ENCODE measurements at regions not wholly inside any gene's neighbourhood (a gene's known extent, or its start where the extent isn't known, plus 50 kb on each side); places are given as distances from the start of the nearest gene placed in this dataset.
"Not testable (repeated sequence)": the region's sequence is repeated elsewhere in the genome, so short reads cannot be mapped to it uniquely, and the experiment has no call there.

DNA sequence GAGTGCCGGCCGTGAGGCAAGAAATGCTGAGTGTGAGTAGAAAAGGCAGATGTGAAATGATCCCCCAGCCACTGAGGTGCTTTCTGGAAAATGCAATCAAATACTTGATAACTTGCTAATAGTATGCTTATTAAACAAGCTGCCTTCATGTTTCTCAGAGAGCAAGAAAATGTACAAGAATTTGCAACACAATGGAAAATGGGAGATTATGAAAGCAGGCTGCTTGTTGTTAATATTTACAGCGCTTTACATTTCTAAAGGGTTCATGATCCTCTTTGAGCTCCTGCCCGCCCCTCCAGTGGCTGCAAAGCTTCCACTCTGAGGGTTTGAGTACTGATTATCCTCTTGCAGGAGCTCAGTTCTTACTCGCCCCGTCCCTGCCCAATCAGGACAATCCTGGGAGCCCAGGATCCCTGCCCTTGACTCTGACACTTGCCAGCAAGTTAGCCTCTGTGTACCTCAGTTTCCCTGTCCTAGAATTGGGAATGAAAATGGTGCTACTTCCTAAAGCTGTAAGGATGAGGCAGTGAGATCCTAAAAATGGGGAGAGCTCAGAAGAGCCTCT lies 645.1 kb downstream of the TBC1D22A start:
- H3K36me3 ChIP-seq (ENCODE audit: control insufficient read depth, insufficient read depth, low read length): no peaks in the 10 kb centered on the region
- H3K27me3 ChIP-seq (replicated peaks; ENCODE audit: control insufficient read depth, insufficient read depth, low read length): no peaks in the 10 kb centered on the region
- DNase-seq (ENCODE audit: extremely low read depth, insufficient read length): no peak
- H3K4me3 ChIP-seq (replicated peaks; ENCODE audit: low read depth, low read length): no peak overlapping the region
- TF ChIP-seq, protein P1, sequence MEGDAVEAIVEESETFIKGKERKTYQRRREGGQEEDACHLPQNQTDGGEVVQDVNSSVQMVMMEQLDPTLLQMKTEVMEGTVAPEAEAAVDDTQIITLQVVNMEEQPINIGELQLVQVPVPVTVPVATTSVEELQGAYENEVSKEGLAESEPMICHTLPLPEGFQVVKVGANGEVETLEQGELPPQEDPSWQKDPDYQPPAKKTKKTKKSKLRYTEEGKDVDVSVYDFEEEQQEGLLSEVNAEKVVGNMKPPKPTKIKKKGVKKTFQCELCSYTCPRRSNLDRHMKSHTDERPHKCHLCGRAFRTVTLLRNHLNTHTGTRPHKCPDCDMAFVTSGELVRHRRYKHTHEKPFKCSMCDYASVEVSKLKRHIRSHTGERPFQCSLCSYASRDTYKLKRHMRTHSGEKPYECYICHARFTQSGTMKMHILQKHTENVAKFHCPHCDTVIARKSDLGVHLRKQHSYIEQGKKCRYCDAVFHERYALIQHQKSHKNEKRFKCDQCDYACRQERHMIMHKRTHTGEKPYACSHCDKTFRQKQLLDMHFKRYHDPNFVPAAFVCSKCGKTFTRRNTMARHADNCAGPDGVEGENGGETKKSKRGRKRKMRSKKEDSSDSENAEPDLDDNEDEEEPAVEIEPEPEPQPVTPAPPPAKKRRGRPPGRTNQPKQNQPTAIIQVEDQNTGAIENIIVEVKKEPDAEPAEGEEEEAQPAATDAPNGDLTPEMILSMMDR (IDR thresholded peaks at IDR 0.05; ENCODE audit: insufficient read depth, low read length, poor library complexity, severe bottlenecking): no peak

DNA sequence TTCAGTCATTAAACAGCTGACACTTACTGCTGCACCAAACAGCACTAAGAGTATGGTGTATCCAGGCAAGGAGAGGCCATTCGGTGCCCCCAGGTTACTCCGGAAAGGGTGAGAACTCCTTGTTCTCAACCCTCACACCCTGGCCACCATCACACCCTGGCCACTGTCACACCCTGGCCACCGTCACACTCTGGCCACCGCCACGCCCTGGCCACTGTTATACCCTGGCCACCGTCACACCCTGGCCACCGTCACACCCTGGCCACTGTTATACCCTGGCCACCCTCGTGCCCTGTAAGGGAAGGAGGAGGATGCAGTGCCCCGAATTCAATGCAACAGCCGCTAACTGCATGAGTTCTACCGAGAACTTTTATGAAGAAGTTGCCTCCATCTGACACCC lies 644.4 kb downstream of the TBC1D22A start:
- TF ChIP-seq, protein P1 (IDR thresholded peaks at IDR 0.05; ENCODE audit: insufficient read depth, low read length, poor library complexity, severe bottlenecking): no peak
- DNase-seq (ENCODE audit: extremely low read depth, insufficient read length): no peak
- H3K27me3 ChIP-seq (replicated peaks; ENCODE audit: control insufficient read depth, insufficient read depth, low read length): no peaks in the 10 kb centered on the region
- no peak overlapping the region for H3K4me3 ChIP-seq (replicated peaks; ENCODE audit: low read depth, low read length)
- no peaks in the 10 kb centered on the region for H3K36me3 ChIP-seq (ENCODE audit: control insufficient read depth, insufficient read depth, low read length)

DNA sequence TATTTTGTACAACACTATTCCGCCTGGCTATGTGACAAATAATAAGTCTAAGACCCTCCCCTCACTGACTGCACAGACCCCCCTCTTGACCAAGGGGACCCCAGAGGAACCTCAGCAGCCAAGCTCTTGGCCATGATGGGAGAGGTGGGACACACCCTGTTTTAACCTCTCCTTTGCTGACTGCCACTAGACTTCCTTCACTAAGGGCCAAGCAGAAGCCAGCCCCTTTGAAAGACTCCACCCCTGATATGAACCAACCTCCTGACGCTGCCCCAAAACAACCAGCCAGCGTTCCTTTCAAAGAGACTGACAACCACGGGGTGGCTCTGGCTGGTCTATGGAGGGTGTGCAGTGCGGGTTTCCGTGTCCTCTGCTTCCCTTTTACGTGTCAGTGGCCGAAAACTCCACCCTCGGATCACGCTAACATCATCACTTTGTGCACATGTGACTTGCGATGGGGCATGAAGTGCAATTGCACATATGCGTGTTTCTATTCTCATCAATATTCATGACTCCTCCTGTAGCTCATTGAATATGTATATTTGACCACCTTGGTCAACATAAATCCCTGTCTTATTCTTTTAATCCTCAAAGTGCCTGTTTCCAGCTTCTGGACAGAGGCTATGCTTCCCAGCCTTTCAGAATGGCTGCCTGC lies 643.9 kb downstream of the TBC1D22A start:
- Histone ChIP-seq H3K27me3 (replicated peaks; ENCODE audit: control insufficient read depth, insufficient read depth, low read length) (no peaks in the 10 kb centered on the region), H3K4me3 (replicated peaks; ENCODE audit: low read depth, low read length) (no peak overlapping the region), H3K36me3 (ENCODE audit: control insufficient read depth, insufficient read depth, low read length) (no peaks in the 10 kb centered on the region)
- no peak for DNase-seq (ENCODE audit: extremely low read depth, insufficient read length)
- TF ChIP-seq, protein P1 (IDR thresholded peaks at IDR 0.05; ENCODE audit: insufficient read depth, low read length, poor library complexity, severe bottlenecking): no peak

DNA sequence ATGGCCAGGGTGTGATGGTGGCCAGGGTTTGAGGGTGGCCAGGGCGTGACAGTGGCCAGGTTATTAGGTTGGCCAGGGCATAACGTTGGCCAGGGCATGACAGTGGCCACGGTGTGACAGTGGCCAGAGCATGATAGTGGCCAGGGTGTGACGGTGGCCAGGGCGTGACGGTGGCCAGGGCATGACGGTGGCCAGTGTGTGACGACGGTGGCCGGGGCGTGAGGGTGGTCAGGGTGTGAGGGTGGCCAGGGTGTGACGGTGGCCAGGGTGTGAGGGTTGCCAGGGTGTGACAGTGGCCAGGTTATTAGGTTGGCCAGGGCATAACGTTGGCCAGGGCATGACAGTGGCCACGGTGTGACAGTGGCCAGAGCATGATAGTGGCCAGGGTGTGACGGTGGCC lies 642.8 kb downstream of the TBC1D22A start:
- not testable (repeated sequence) for H3K4me3 ChIP-seq (replicated peaks; ENCODE audit: low read depth, low read length); H3K36me3 ChIP-seq (ENCODE audit: control insufficient read depth, insufficient read depth, low read length); H3K27me3 ChIP-seq (replicated peaks; ENCODE audit: control insufficient read depth, insufficient read depth, low read length); DNase-seq (ENCODE audit: extremely low read depth, insufficient read length)

DNA sequence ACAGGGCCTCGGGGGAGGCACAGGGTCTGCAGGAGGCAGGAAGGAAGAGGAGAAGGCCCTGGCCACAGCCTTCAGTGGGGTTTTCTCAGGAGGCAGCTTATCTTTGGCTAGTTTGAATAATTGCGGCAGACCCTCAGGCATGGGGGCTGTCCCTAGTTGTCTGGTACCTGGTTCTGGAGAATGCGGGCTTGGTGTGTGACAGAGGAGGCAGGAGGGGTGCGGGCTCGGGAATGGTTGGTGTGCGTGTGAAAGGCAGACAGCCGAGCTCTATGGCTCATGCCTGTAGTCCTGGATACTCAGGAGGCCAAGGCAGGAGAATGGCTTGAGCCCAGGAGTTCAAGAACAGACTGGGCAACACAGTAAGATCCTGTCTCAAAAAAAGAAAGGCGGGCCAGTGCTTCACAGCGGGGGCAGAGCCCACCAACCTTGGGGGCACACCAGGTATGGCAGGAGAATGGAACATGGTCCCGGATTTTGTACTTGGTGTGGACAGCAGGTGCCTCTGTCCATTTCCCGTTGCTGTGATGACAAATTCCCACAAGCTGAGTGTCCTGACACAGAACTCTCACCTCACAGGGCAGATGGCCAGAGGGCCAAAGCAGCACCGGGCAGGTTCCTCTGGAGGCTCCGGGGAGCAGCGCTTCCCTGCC lies 640.6 kb downstream of the TBC1D22A start:
- H3K4me3 ChIP-seq (replicated peaks; ENCODE audit: low read depth, low read length): no peak overlapping the region
- TF ChIP-seq, protein P1 (IDR thresholded peaks at IDR 0.05; ENCODE audit: insufficient read depth, low read length, poor library complexity, severe bottlenecking): no peak
- DNase-seq (ENCODE audit: extremely low read depth, insufficient read length): no peak
- no peaks in the 10 kb centered on the region for H3K36me3 ChIP-seq (ENCODE audit: control insufficient read depth, insufficient read depth, low read length)
- H3K27me3 ChIP-seq (replicated peaks; ENCODE audit: control insufficient read depth, insufficient read depth, low read length): no peaks in the 10 kb centered on the region

DNA sequence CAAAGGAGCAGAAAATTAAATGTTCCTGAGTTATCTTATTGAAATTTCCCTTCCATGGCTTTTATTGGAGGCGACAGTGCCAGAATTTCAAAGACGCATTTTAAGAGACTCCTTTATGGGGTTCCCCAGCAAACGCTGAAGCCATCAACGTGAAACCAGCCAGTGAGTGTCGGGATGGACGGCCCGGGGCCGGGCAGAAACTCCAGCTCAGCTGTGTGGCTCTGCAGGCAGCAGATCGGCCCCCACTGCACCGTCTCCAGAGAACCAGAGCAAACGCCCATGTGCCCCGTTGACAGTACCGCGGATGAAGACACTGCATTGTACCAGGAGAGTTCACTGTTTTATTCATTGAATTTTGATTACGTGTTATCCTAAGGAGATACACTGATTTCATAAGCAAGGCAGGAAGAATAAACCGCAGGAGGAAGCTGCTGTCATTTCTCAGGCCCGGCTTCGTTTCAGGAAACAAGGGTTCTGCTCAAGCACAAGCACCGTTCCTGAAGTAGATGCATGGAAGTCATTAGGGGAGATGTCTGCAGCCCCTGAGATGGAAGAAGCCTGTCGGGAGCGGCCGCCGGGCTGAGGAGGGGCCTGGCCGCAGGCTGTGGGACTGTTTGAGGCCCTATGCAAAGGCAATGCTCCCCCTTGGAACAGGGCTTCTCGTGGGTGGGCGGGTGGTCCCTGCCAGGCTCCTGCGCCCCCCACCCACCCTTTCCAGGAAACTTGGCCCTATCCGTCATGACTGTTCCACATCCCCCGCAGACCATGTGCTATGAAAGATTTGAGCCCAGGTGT lies 639.7 kb downstream of the TBC1D22A start:
- no peak overlapping the region for H3K4me3 ChIP-seq (replicated peaks; ENCODE audit: low read depth, low read length)
- H3K36me3 ChIP-seq (ENCODE audit: control insufficient read depth, insufficient read depth, low read length): no peaks in the 10 kb centered on the region
- TF ChIP-seq, protein P1 (IDR thresholded peaks at IDR 0.05; ENCODE audit: insufficient read depth, low read length, poor library complexity, severe bottlenecking): no peak
- no peak for DNase-seq (ENCODE audit: extremely low read depth, insufficient read length)
- H3K27me3 ChIP-seq (replicated peaks; ENCODE audit: control insufficient read depth, insufficient read depth, low read length): no peaks in the 10 kb centered on the region
